Spleen (tissue), 11 donors: ENCODE measurements at regions not wholly inside any gene's neighbourhood (a gene's known extent, or its start where the extent isn't known, plus 50 kb on each side); places are given as distances from the start of the nearest gene placed in this dataset.

Source experiments
- DNase-seq: peaks from one replicate; pipeline ENCODE4 v3.0.0-alpha.2; 2020
- H3K27ac ChIP-seq, 8 donors: fragments of 200-600 bp; sonication (generic) in 7 of 8; 1 replicate in 4 of 8; 2 replicates in 4 of 8; pipeline versions ENCODE4 v1.5.0 to v1.8.0; 2016 to 2021; ENCODE audit warnings: inconsistent platforms in 4 of 8, mild to moderate bottlenecking in 4 of 8, moderate library complexity in 1 of 8
- H3K27me3 ChIP-seq, 7 donors: fragments of 200-600 bp; sonication (generic) in 6 of 7; replicated peaks in 1 of 7; 1 replicate in 4 of 7; 2 replicates in 3 of 7; pipeline versions ENCODE4 v1.5.0 to v1.8.0; 2016 to 2021; ENCODE audit warnings: inconsistent platforms in 3 of 7, mild to moderate bottlenecking in 1 of 7
- H3K36me3 ChIP-seq, 6 donors: fragments of 200-600 bp; sonication (generic) in 5 of 6; 1 replicate in 4 of 6; 2 replicates in 2 of 6; pipeline versions ENCODE4 v1.5.0 to v1.8.0; 2016 to 2021; ENCODE audit warnings: inconsistent platforms in 2 of 6
- H3K4me1 ChIP-seq, 6 donors: fragments of 200-600 bp; sonication (generic) in 5 of 6; 1 replicate in 3 of 6; 2 replicates in 3 of 6; pipeline versions ENCODE4 v1.5.0 to v1.8.0; 2016 to 2021; ENCODE audit warnings: inconsistent platforms in 3 of 6
- H3K4me3 ChIP-seq, 8 donors: fragments of 200-600 bp; sonication (generic) in 7 of 8; 1 replicate in 4 of 8; 2 replicates in 4 of 8; pipeline versions ENCODE4 v1.5.0 to v1.8.0; 2016 to 2021; ENCODE audit warnings: inconsistent platforms in 4 of 8, mild to moderate bottlenecking in 4 of 8, moderate library complexity in 2 of 8
- H3K9me3 ChIP-seq, 8 donors: fragments of 200-600 bp; sonication (generic) in 7 of 8; 1 replicate in 4 of 8; 2 replicates in 4 of 8; pipeline versions ENCODE4 v1.5.0 to v1.8.0; 2016 to 2021; ENCODE audit warnings: inconsistent platforms in 4 of 8
- CTCF ChIP-seq, 11 experiments: fragments of 200-600 bp in 7 of 11; fragments of 450-650 bp in 4 of 11; sonication (generic) in 4 of 11; IDR thresholded peaks in 8 of 11; conservative IDR thresholded peaks in 3 of 11; 1 replicate in 7 of 11; 2 replicates in 4 of 11; pipeline versions ENCODE4 v1.4.0 to v1.8.0; 2016 to 2021; ENCODE audit warnings: antibody characterized with exemption in 11 of 11, inconsistent platforms in 4 of 11, mild to moderate bottlenecking in 1 of 11
- POLR2A ChIP-seq, 3 donors: fragments of 450-650 bp; IDR thresholded peaks; one replicate each; pipeline ENCODE4 v1.5.1; 2017; ENCODE audit warnings: antibody characterized with exemption in 3 of 3, mild to moderate bottlenecking in 1 of 3
- POLR2AphosphoS5 ChIP-seq, 3 donors: sonication (generic); formaldehyde crosslinking; IDR thresholded peaks; one replicate each; pipeline ENCODE4 v1.5.1; 2017; ENCODE audit warnings: antibody characterized with exemption in 3 of 3
- WGBS, 5 donors: extraction: QIAGEN DNeasy Blood & Tissue Kit in 3 of 5; methylation state at CpG; one replicate each; pipeline versions ENCODE4 v1.1.5 to v1.1.7; 2013 to 2018; 5-methylcytosine and 5-hydroxymethylcytosine counted together
- intact Hi-C: fragments of 100-400 bp; cut with DNase I; formaldehyde crosslinking; loops from one replicate; pipeline ENCODE4 v1.15.0; 2023; ENCODE audit warnings: low total_unique reads
- donor health status: healthy with polysubstance abuse.
- donor health status: DM: no; HTN: no; CAD: no; lungs with moderate emphysema.
- donor health status: DM: no; HTN: no; CAD: no.
- donor health status: Bipolar disorder and iron deficiency.
- donor health status: healthy.
- donor health status: DM: no; HTN: no; CAD: no.
- donor health status: DM: yes; HTN: yes; CAD: no.

GRCh38 chr17:63267846-63268245 is 178.3 kb downstream of the CYB561 start:
- Histone ChIP-seq H3K36me3 (peaks cover 0 to 15% (median 1%) of the 10 kb centered on the region in 6 donors), H3K27ac (no peak overlapping the region), H3K27me3 (no peaks in the 10 kb centered on the region), H3K4me1 (no peaks in the 10 kb centered on the region), H3K4me3 (no peak overlapping the region), H3K9me3 (no peaks in the 10 kb centered on the region)
- TF ChIP-seq POLR2AphosphoS5 (IDR thresholded peaks at IDR 0.05) (no peak), CTCF (IDR thresholded peaks at IDR 0.05 in 8 of 11, conservative IDR thresholded peaks at IDR 0.05 in 3 of 11) (no peak), POLR2A (IDR thresholded peaks at IDR 0.05) (no peak)
- DNase-seq = no peak
- intact Hi-C loops = no loop called here
- WGBS, 5 donors = 84 to 92% (median 86%) methylated on average over 4 of the region's 4 CpGs

GRCh38 chr17:63268827-63269226 is 177.3 kb downstream of the CYB561 start:
- DNase-seq = no peak
- H3K4me3 ChIP-seq = no peak overlapping the region
- H3K9me3 ChIP-seq = no peaks in the 10 kb centered on the region
- H3K27me3 ChIP-seq = no peaks in the 10 kb centered on the region
- H3K36me3 ChIP-seq = peaks cover 0 to 15% (median 1%) of the 10 kb centered on the region in 6 donors
- 86 to 94% (median 91%) methylated on average over 3 of the region's 3 CpGs for WGBS, 5 donors
- no peak overlapping the region for H3K27ac ChIP-seq
- intact Hi-C loops = no loop called here
- TF ChIP-seq POLR2A (IDR thresholded peaks at IDR 0.05) (no peak), CTCF (IDR thresholded peaks at IDR 0.05 in 8 of 11, conservative IDR thresholded peaks at IDR 0.05 in 3 of 11) (no peak), POLR2AphosphoS5 (IDR thresholded peaks at IDR 0.05) (no peak)
- no peaks in the 10 kb centered on the region for H3K4me1 ChIP-seq

GRCh38 chr17:63270610-63271009 is 175.5 kb downstream of the CYB561 start:
- Histone ChIP-seq H3K36me3 (peaks cover 0 to 15% (median 1%) of the 10 kb centered on the region in 6 donors), H3K27me3 (no peaks in the 10 kb centered on the region), H3K4me1 (peaks cover 0 to 1% (median 0%) of the 10 kb centered on the region in 6 donors), H3K27ac (no peak overlapping the region), H3K4me3 (no peak overlapping the region), H3K9me3 (no peaks in the 10 kb centered on the region)
- DNase-seq = no peak
- WGBS, 5 donors = 88 to 99% (median 96%) methylated on average over 3 of the region's 3 CpGs
- TF ChIP-seq POLR2A (IDR thresholded peaks at IDR 0.05) = no peak
- no peak for TF ChIP-seq POLR2AphosphoS5 (IDR thresholded peaks at IDR 0.05)
- TF ChIP-seq CTCF (IDR thresholded peaks at IDR 0.05 in 8 of 11, conservative IDR thresholded peaks at IDR 0.05 in 3 of 11) = no peak
- intact Hi-C loops = no loop called here

- WGBS, 5 donors = 77 to 91% (median 89%) methylated on average over 3 of the region's 3 CpGs
- no peak for DNase-seq
- TF ChIP-seq POLR2AphosphoS5 (IDR thresholded peaks at IDR 0.05) (no peak), POLR2A (IDR thresholded peaks at IDR 0.05) (no peak), CTCF (IDR thresholded peaks at IDR 0.05 in 8 of 11, conservative IDR thresholded peaks at IDR 0.05 in 3 of 11) (no peak)
- no peaks in the 10 kb centered on the region for H3K9me3 ChIP-seq
- H3K4me3 ChIP-seq = no peak overlapping the region
- no peak overlapping the region for H3K27ac ChIP-seq
- no peaks in the 10 kb centered on the region for H3K27me3 ChIP-seq
- H3K36me3 ChIP-seq = peaks cover 0 to 3% (median 0%) of the 10 kb centered on the region in 6 donors
- peaks cover 0 to 13% (median 0%) of the 10 kb centered on the region in 6 donors for H3K4me1 ChIP-seq
- intact Hi-C loops = no loop called here
Observed at GRCh38 chr17:63274146-63274545, 172.0 kb downstream of the CYB561 start.
